Lower leg skin (tissue), 4 donors: ENCODE measurements at regions not wholly inside any gene's neighbourhood (a gene's known extent, or its start where the extent isn't known, plus 50 kb on each side); places are given as distances from the start of the nearest gene placed in this dataset.

Experiments
- DNase-seq, 2 donors: peaks; one replicate each; pipeline ENCODE4 v3.0.0-alpha.2; 2019; ENCODE audit warnings: low spot score in 2 of 2
- H3K4me3 ChIP-seq: fragments of 200-600 bp; sonication (generic); 2 replicates; pipeline ENCODE4 v1.5.1; 2017; ENCODE audit warnings: mild to moderate bottlenecking, low read depth; ENCODE audit not compliant: poor library complexity, severe bottlenecking
- POLR2A ChIP-seq, 2 donors: fragments of 450-650 bp; IDR thresholded peaks; one replicate each; pipeline ENCODE4 v1.6.1; 2016 to 2017; ENCODE audit warnings: antibody characterized with exemption in 2 of 2, mild to moderate bottlenecking in 1 of 2, moderate library complexity in 1 of 2
- WGBS, 2 donors: methylation state at CpG; one replicate each; pipeline ENCODE4 v1.1.5; 2018; 5-methylcytosine and 5-hydroxymethylcytosine counted together
- intact Hi-C: fragments of 100-400 bp; cut with DNase I; formaldehyde crosslinking; loops from one replicate; pipeline ENCODE4 v1.15.0; 2023; ENCODE audit warnings: low total_unique reads
- TF ChIP-seq, protein P1 (sequence below), 3 donors: fragments of 450-650 bp; IDR thresholded peaks; one replicate each; pipeline ENCODE4 v1.5.1; 2016; ENCODE audit warnings: antibody characterized with exemption in 3 of 3, mild to moderate bottlenecking in 3 of 3, moderate library complexity in 2 of 3

DNA sequence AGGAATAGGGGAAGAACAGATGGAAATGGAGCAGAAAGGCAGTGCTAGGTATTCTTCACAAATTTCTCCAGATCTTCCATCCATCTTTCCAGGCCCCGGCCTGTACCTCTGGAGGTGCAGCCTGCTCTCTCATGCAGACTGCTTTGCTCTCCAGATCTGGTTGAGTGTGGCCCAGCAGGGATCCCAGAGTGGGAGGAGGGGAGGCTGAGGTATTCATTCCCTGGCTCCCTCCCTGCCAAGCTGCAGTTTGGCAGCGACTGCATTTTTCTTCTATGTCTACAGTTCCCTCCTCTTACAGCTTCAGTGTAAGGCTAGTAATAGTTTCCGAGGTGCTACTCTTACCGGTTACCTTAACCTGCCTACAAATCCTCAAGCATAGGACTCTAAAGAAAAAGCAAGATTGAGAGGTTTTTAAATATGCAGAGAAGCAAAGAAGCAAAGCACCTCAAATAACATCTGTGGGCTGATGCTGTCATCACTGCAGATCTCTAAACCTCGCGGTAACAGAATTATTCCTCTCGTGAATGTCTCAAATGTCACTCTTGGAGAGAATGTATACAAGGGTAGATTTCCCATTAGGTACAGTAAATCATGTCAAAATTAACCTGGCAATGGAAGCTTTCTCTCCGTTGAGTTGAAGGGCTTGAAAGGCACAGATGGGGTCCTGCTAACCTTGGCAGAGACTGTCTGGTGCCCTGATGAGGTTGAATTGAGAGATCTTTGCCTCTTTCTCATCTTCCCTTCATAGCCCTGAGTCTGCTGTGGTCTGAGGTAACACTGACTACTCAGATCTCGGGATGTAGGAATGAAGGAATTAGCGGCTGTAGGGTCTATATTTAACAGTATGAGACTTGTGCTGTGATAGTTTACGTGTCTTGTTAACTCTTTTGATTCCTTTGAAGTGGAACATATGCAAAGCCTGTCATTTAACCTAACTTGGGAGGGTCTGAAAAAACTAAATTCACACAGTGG is 297.9 kb upstream of the C11orf87 start:
- no peak for TF ChIP-seq POLR2A (IDR thresholded peaks at IDR 0.05)
- TF ChIP-seq, protein P1, sequence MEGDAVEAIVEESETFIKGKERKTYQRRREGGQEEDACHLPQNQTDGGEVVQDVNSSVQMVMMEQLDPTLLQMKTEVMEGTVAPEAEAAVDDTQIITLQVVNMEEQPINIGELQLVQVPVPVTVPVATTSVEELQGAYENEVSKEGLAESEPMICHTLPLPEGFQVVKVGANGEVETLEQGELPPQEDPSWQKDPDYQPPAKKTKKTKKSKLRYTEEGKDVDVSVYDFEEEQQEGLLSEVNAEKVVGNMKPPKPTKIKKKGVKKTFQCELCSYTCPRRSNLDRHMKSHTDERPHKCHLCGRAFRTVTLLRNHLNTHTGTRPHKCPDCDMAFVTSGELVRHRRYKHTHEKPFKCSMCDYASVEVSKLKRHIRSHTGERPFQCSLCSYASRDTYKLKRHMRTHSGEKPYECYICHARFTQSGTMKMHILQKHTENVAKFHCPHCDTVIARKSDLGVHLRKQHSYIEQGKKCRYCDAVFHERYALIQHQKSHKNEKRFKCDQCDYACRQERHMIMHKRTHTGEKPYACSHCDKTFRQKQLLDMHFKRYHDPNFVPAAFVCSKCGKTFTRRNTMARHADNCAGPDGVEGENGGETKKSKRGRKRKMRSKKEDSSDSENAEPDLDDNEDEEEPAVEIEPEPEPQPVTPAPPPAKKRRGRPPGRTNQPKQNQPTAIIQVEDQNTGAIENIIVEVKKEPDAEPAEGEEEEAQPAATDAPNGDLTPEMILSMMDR (IDR thresholded peaks at IDR 0.05): no peak
- WGBS, 2 donors: 45 to 50% methylated on average over 11 of the region's 11 CpGs
- intact Hi-C loops: no loop called here
- DNase-seq: no peak
- no peak overlapping the region for H3K4me3 ChIP-seq

DNA sequence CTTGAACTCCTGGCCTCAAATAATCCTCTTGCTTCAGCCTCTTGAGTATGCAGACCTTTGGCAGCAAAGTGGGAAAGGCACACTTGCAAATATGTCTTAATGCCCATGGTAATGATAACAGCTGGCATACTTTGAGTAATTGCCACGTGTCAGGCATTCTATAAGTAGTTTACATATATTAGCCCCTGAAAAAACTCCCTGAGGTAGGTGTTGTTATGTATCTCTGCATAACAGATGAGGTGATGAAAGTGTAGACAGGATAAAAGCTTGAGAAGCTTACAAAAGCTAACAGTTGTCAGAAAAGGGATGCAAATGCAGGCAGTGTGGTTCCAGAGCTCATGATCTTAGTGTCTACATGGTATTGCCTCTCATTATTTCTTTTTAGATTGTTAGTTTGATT is 291.1 kb upstream of the C11orf87 start:
- intact Hi-C loops: no loop called here
- TF ChIP-seq, protein P1 (IDR thresholded peaks at IDR 0.05): no peak
- TF ChIP-seq POLR2A (IDR thresholded peaks at IDR 0.05): no peak
- 39 to 54% methylated on average over 1 of the region's 1 CpG for WGBS, 2 donors

DNA sequence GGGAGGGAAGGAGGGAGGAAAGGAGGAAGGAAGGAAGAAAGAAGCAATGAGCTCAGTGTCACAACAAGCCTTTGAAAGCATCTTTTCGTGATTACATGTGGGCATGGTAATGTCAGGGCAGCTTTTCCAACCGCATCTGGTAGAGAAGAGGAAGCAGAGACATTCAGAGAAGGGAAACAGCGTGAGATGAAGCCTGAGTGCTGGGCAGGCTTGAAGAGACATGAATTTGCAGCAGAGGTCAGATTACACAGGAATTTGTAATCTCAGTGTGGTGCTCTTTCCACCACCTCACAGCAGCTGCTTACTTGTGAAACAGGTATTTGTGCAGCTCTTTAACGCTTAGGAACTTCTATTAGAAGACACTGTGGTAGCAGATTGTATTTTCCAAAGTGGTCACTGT is 289.5 kb upstream of the C11orf87 start:
- no peak for TF ChIP-seq POLR2A (IDR thresholded peaks at IDR 0.05)
- TF ChIP-seq, protein P1 (IDR thresholded peaks at IDR 0.05): no peak
- H3K4me3 ChIP-seq: no peak overlapping the region
- no peak for DNase-seq
- intact Hi-C loops: no loop called here
- WGBS, 2 donors: 49 to 59% methylated on average over 4 of the region's 4 CpGs

More for the DNA sequence above, 291.1 kb upstream of the C11orf87 start:
- DNase-seq: no peak
- no peak overlapping the region for H3K4me3 ChIP-seq

DNA sequence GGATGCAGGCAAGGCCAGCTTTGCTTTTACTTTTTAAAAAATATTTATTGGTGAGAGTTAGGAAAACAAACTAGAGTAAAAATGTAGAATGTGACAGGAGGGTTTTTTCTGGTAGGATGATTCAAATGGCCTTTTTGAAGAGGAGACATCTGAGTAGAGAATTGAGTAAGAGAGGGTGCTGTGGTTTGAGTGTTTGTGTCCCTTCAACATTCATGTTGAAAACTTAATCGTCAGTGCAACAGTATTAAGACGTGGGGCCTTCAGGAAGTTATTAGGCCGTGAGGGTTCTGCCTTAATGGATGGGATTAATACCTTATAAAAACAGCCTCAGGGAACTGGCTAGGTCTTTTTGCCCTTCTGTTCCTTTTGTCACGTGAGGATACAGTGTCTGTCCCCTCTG is 288.8 kb upstream of the C11orf87 start:
- no peak for DNase-seq
- intact Hi-C loops: no loop called here
- no peak for TF ChIP-seq POLR2A (IDR thresholded peaks at IDR 0.05)
- TF ChIP-seq, protein P1 (IDR thresholded peaks at IDR 0.05): no peak
- no peak overlapping the region for H3K4me3 ChIP-seq
- WGBS, 2 donors: 71 to 80% methylated on average over 4 of the region's 4 CpGs

DNA sequence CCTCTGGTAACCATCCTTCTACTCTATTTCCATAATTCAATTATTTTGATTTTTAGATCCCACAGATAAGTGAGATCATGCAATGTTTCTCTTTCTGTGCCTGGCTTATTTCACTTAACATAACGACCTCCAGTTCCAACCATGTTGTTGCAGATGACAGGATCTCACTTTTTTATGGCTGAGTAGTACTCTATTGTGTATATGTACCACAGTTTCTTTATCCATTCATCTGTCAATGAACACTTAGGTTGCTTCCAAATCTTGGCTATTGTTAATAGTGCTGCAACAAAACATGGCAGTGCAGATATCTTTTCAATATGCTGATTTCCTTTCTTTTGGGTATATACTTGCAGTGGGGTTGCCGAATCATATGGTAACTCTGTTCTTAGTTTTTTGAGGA is 286.4 kb upstream of the C11orf87 start:
- no peak for DNase-seq
- WGBS, 2 donors: 88 to 94% methylated on average over 2 of the region's 2 CpGs
- TF ChIP-seq POLR2A (IDR thresholded peaks at IDR 0.05): no peak
- TF ChIP-seq, protein P1 (IDR thresholded peaks at IDR 0.05): no peak
- H3K4me3 ChIP-seq: no peak overlapping the region
- intact Hi-C loops: no loop called here
